GM12875 (cell line): ENCODE measurements at regions not wholly inside any gene's neighbourhood (a gene's known extent, or its start where the extent isn't known, plus 50 kb on each side); places are given as distances from the start of the nearest gene placed in this dataset.

Experiments used
- H3K4me3 ChIP-seq: one replicate; pipeline ENCODE4 v1.5.1; 2011; ENCODE audit warnings: low read depth, low read length, control low read depth
- CTCF ChIP-seq: IDR thresholded peaks from 2 replicates; pipeline ENCODE4 v1.5.1; 2011; ENCODE audit warnings: low read depth, mild to moderate bottlenecking, control low read depth, inconsistent platforms, low read length, moderate library complexity, borderline replicate concordance; ENCODE audit not compliant: insufficient read depth

- no peak for TF ChIP-seq CTCF
- H3K4me3 ChIP-seq, result no peak overlapping the region
Measured at GRCh38 chrX:20500171-20500865, 233.6 kb upstream of the RPS6KA3 start.

- no peak for TF ChIP-seq CTCF
- H3K4me3 ChIP-seq, result no peak overlapping the region
Measured at GRCh38 chrX:20499763-20500162, 233.1 kb upstream of the RPS6KA3 start.

- TF ChIP-seq CTCF, result no peak
- H3K4me3 ChIP-seq, result no peak overlapping the region
Measured at GRCh38 chrX:20498851-20499635, 232.3 kb upstream of the RPS6KA3 start.

- no peak for TF ChIP-seq CTCF
- H3K4me3 ChIP-seq, result no peak overlapping the region
Measured at GRCh38 chrX:20495575-20495974, 228.9 kb upstream of the RPS6KA3 start.

GRCh38 chrX:20488473-20488872, 221.8 kb upstream of the RPS6KA3 start:
- no peak for TF ChIP-seq CTCF
- no peak overlapping the region for H3K4me3 ChIP-seq

GRCh38 chrX:20487227-20487626, 220.5 kb upstream of the RPS6KA3 start:
- H3K4me3 ChIP-seq, result no peak overlapping the region
- TF ChIP-seq CTCF, result no peak

GRCh38 chrX:20481632-20482031, 214.9 kb upstream of the RPS6KA3 start:
- H3K4me3 ChIP-seq, result no peak overlapping the region
- no peak for TF ChIP-seq CTCF
